ENCODE measurements at regions not wholly inside any gene's neighbourhood (a gene's known extent, or its start where the extent isn't known, plus 50 kb on each side); places are given as distances from the start of the nearest gene placed in this dataset.
"Not testable (repeated sequence)": the region's sequence is repeated elsewhere in the genome, so short reads cannot be mapped to it uniquely, and the experiment has no call there.

GRCh38 chr2:95728878-95729596 lies 137.2 kb downstream of the TRIM43 start:
- peak; percentile 98 for DNase-seq

- DNase-seq: no peak
Observed at GRCh38 chr2:95729597-95729955, 137.8 kb downstream of the TRIM43 start.

GRCh38 chr2:95730813-95731212 lies 139.0 kb downstream of the TRIM43 start:
- no peak for DNase-seq

- DNase-seq: no peak
Observed at GRCh38 chr2:95734976-95735890, 143.4 kb downstream of the TRIM43 start.

DNA sequence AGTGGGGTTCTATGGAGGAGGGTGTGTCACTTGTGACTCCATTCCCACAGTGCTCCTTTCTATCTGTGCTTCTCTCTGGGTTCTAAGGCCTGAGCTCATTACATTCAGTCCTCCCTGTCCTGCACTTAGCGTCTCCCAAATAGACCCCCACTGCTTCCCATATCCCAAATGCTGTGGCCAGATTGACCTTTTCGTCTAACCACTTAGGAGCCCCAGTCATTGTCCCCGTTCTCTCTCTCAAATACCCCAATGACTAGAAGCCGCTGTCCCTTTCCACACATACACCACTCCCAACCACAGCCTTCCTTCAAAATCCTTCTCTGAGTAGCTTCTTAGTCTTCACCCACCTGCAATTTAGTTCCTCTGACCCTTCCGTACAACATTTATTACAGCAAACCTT lies 146.5 kb downstream of the TRIM43 start:
- DNase-seq: no peak

DNA sequence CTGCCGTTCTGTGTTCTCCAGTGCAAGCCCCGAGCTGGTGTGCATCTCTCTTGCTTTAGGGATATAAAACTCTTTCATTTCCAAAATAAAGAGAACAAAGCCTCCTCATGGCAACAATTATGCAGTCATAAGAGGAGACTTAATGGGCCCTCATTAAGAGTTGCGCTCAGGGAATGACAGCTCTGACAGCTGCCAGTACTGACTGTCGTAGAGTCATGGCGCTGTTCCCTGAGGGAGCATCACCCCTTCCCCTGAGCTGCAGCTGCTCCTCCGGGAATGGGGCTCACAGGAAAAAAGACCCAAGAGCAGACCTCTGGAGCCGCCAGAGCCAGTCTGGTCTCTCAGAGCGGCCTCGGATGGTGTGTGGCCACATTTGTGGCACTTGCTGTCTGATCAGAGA lies 160.3 kb downstream of the TRIM43 start:
- not testable (repeated sequence) for DNase-seq

DNA sequence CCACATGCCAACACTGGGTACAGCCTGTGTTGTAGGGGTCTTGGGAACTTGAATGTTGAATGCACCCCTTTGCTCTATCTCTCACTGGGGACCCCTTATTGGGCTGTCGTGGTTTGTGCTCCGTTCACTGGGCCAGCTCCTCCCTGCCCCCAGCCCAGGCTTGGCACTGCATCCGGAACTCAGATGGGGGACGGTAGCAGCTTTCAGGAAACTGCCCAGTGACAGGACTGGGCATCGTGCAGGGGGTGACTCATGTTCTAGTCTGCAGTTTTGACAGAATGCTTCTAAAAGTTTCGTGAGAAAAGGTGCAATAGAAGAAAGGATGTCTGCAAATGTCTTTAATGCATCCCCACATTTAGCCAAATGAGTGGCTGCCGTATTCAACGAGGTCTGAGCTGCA lies 162.0 kb downstream of the TRIM43 start:
- DNase-seq: not testable (repeated sequence)

- DNase-seq: not testable (repeated sequence)
Observed at GRCh38 chr2:95754213-95754612, 162.4 kb downstream of the TRIM43 start.

DNA sequence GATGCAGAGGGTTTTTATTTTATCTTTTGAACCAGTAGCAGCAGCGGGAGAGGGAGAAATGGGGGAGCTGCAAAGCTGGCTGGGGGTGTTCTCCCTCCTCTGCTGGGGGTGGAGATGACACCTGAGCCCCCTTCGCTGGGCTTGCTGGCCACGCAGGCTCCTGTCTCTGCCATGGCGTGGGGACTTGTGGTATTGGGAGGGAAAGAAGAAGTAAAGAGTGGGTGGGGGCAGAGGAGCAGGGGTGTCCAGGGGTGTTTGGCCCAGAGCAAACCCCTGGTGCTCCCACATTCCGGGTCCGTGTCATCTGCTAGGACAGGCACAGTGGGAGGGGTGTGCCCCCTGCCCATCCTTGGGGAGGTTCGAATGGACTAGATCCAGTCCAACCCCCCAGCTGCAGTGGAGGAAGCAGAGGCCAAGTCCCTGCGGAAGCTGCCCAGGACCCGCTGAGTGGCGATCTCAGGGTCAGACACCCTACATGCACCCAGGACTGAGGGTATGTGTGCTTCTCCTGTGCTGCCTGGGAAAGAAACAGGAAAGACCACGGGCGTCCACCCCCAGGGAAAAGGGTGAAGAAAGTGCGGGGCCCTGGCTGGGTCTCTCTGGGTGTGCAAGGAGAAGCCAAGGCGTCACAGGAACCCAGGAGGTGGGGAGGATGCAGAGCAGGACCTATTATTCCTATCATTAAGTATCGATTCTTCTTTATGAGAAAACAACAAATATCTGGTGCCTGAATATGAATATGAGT lies 163.2 kb downstream of the TRIM43 start:
- not testable (repeated sequence) for DNase-seq

DNA sequence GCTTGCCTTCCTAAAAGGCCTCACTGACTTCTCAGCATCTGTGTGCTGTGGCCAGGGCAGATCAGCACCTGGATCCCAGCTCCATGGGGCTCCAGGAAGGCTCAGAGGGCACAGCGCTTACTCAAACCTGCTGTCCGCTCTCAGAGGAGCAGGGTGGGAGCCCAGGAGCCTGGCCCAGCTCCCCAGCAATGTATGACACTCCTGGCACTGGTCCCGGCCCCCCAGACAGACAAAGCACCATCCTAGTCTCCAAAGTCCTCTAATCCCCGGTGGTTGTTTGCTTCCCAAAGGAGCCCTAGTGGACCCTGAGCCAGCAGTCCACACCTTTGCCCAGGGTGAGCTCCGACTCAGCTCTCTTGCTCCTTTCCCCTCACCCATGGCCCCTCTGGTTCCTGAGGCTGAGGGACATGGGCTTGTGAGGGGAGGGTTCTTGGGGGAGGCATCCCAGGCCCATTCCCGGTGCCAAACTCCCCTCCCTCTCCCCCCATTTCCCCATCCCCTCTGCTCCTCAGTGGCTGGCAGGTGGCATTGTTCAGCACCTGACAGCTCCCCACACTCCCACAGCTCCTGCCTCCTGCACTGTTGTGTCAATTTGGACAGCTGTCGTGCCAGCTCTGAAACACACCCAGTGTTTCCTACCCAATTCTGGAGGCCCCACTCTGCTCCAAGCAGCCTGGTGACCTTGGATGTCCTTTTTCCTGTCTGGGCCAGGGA lies 164.3 kb downstream of the TRIM43 start:
- peak; percentile 61 for DNase-seq

GRCh38 chr2:95757988-95758387 lies 166.2 kb downstream of the TRIM43 start:
- no peak for DNase-seq

DNA sequence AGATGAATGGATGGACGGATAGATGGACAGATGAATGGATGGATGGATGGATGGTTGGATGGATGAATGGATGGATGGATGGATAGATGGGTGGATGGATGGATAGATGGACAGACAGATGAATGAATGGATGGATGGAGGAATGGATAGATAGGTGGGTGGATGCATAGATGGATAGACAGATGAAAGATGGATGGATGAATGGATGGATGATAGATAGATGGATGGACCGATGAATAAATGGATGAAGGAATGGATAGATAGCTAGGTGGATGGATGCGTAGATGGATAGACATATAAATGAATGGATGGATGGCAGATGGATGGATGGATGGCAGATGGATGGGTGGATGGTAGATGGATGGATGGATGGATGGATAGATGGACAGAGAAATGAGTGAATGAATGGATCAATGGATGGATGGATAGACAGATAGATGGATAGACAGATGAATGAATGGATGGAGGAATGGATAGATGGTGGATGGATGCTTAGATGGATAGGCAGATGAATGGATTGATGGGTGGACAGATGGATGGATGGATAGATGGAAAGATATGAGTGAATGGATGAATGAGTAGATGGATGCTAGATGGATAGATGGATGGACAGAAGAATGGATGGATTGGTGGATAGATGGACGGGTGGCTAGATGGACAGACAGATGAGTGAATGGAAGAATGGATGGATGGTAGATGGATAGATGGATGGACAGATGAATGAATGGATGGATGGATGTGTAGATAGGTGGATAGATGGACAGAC lies 167.9 kb downstream of the TRIM43 start:
- no peak for DNase-seq

- DNase-seq: peak; percentile 20
Observed at GRCh38 chr2:95760806-95761525, 169.2 kb downstream of the TRIM43 start.

- DNase-seq: no peak
Observed at GRCh38 chr2:95761556-95761955, 169.8 kb downstream of the TRIM43 start.

GRCh38 chr2:95762023-95763021 lies 170.5 kb downstream of the TRIM43 start:
- DNase-seq: not testable (repeated sequence)

DNA sequence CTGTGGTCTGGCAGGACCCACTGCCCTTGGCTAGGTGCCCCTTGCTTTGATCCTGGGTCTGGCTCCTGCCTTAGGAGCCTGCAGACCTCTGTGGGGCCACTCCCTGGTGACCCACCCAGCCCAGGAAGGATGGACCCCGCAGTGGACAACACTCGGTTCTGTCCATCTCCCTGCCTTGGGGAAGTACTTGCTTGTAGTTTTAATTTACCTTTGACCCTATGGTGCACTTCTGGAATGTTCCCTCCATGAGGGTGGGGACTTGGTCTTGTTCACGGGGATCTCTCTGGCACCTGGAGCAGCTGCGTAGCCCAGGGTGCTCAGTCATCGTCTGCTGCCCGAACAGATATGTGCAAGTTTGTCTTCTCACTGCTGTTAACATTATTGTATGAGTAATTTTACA lies 171.3 kb downstream of the TRIM43 start:
- not testable (repeated sequence) for DNase-seq

- DNase-seq: not testable (repeated sequence)
Observed at GRCh38 chr2:95764966-95765365, 173.2 kb downstream of the TRIM43 start.

GRCh38 chr2:95765925-95766910 lies 174.4 kb downstream of the TRIM43 start:
- DNase-seq: not testable (repeated sequence)

- DNase-seq: not testable (repeated sequence)
Observed at GRCh38 chr2:95767531-95767930, 175.7 kb downstream of the TRIM43 start.

Data from DMS53 (cell line).